NB4 (cell line): ENCODE measurements at regions not wholly inside any gene's neighbourhood (a gene's known extent, or its start where the extent isn't known, plus 50 kb on each side); places are given as distances from the start of the nearest gene placed in this dataset.

Experiments
- POLR2A ChIP-seq: IDR thresholded peaks from 2 replicates; pipeline ENCODE4 v1.6.1; 2011; ENCODE audit warnings: mild to moderate bottlenecking; ENCODE audit not compliant: insufficient read length; ENCODE audit errors: extremely low read depth
- TF ChIP-seq, protein P1 (sequence below): IDR thresholded peaks from 2 replicates; pipeline ENCODE4 v1.6.1; 2011; ENCODE audit warnings: low read depth, low read length

DNA sequence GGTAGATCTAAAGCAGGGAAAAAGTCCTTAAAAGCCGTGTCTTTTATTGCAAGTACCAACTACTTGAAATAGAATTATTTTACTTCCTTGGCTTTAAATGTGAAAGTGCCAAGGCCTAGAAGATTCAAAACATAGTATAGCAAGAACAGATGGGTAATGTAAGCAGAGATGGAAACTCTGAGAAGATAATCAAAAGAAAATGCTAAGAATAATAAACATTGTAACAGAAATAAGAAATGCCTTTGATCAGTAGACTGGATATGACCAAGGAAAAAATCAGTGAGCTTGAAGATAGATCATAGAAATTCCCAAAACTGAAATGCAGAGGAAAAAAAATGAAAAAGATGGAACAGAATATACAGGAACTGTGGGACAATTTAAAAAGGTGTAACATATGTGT, 113.1 kb downstream of the BLID start:
- TF ChIP-seq POLR2A: no peak
- TF ChIP-seq, protein P1, sequence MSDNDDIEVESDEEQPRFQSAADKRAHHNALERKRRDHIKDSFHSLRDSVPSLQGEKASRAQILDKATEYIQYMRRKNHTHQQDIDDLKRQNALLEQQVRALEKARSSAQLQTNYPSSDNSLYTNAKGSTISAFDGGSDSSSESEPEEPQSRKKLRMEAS: no peak
